ENCODE measurements at regions not wholly inside any gene's neighbourhood (a gene's known extent, or its start where the extent isn't known, plus 50 kb on each side); places are given as distances from the start of the nearest gene placed in this dataset.

DNA sequence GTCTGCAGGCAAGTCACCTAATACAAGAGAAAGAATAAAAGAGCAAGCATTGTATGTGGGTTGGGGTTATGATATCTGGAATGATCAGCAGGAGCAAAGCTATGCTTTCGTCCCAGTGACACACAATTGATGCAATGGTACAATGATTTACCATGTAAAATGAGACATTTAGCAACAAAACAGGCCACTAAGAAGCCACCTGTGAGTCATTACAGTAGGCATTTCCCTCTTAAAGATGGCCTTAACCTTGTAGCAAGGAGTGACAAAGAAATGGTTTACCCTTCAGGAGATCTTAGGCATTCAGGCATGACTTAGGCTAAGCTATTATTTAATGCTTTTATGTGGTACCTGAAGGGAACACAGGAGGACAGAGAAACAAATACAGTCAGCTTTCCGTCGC lies 373.3 kb upstream of the RBMS3 start:
- WGBS (ENCODE audit: insufficient coverage, insufficient read length) = no CpG with 5 or more reads among the region's 3 CpGs
- no peak for DNase-seq (ENCODE audit: low read depth, low spot score)

DNA sequence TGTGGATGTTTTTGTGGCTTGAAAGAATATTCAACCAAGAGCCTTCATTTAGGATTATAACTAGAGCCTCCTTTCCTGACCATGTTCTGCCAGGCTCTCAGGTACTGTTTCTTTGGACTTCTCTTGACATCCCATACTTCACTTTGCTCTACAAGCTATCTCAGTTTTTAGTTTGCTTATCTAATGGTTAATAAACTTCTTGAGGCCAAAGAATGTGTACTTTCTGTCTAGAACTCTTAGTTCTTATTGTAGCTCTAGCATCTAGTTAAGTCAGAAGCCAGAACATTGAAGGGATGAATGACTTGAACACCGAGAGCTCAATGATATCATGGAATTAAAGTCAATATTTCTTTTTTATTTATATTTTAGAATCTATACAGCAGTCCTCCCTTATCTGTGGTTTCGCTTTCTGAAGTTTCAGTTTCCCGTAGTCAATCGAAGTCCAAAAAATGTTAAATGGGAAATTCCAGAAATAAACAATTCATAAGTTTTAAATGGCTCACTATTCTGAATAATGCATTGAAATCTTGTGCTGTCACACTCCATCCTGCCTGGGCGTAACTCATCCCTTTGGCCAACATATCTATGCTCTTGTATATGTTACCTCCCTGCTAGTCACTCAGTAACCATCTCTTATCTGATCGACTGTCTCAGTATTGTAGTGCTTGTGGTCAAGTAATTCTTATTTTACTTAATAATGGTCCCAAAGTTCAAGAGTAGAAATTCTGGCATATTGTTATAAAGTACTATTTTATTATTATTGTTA lies 368.6 kb upstream of the RBMS3 start:
- Histone ChIP-seq H3K9me3 (ENCODE audit: control insufficient read depth, insufficient read depth, low read length) (no peaks in the 10 kb centered on the region), H3K27me3 (ENCODE audit: control insufficient read depth, insufficient read depth, low read length) (no peaks in the 10 kb centered on the region), H3K27ac (ENCODE audit: low read length) (no peak overlapping the region), H3K36me3 (ENCODE audit: control insufficient read depth, insufficient read depth, low read length) (no peaks in the 10 kb centered on the region), H3K4me1 (ENCODE audit: control insufficient read depth, insufficient read depth, low read length) (no peaks in the 10 kb centered on the region), H3K4me3 (ENCODE audit: low read length) (no peak overlapping the region)
- no CpG with 5 or more reads among the region's 6 CpGs for WGBS (ENCODE audit: insufficient coverage, insufficient read length)
- no peak for DNase-seq (ENCODE audit: low read depth, low spot score)

More for the DNA sequence above, 373.3 kb upstream of the RBMS3 start:
- Histone ChIP-seq H3K27ac (ENCODE audit: low read length) (no peak overlapping the region), H3K9me3 (ENCODE audit: control insufficient read depth, insufficient read depth, low read length) (no peaks in the 10 kb centered on the region), H3K27me3 (ENCODE audit: control insufficient read depth, insufficient read depth, low read length) (no peaks in the 10 kb centered on the region), H3K36me3 (ENCODE audit: control insufficient read depth, insufficient read depth, low read length) (no peaks in the 10 kb centered on the region), H3K4me1 (ENCODE audit: control insufficient read depth, insufficient read depth, low read length) (no peaks in the 10 kb centered on the region), H3K4me3 (ENCODE audit: low read length) (no peak overlapping the region)

DNA sequence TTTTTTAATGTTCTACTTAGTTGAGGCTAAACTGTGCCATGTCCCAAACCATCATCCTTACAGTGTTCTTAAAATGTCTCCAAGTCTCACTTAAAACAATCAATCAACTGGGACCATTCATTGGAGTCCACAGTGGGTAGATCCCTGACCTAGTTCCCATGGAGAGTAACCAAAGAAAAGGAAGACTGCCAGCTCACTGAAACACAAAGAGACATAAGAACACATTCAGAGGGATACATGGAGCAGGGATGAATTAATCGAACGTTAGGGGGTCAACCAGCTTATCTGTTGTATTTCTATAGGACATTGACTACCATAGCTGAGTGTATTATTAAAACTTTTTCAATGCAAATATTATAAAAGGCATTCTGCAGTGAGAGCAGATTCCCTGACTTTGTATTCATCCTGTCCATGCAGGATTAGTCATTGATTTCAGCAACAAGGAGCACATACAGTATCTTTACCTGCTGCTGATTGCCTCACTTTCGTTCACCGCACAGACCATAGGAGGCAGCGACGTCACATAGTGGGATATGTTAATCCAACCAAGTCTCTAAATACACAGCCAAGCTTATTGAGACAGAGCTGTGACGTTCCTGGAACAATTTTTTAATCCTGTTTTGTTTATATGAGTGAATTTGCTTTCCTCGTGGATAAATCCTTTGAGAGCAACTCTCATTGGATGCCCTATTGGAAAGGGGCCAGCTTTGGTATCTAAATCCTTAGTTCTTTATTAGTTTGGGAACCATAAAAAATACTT lies 364.9 kb upstream of the RBMS3 start:
- no CpG with 5 or more reads among the region's 8 CpGs for WGBS (ENCODE audit: insufficient coverage, insufficient read length)
- Histone ChIP-seq H3K4me1 (ENCODE audit: control insufficient read depth, insufficient read depth, low read length) (no peaks in the 10 kb centered on the region), H3K27ac (ENCODE audit: low read length) (no peak overlapping the region), H3K9me3 (ENCODE audit: control insufficient read depth, insufficient read depth, low read length) (no peaks in the 10 kb centered on the region), H3K27me3 (ENCODE audit: control insufficient read depth, insufficient read depth, low read length) (no peaks in the 10 kb centered on the region), H3K4me3 (ENCODE audit: low read length) (no peak overlapping the region), H3K36me3 (ENCODE audit: control insufficient read depth, insufficient read depth, low read length) (no peaks in the 10 kb centered on the region)
- no peak for DNase-seq (ENCODE audit: low read depth, low spot score)

DNA sequence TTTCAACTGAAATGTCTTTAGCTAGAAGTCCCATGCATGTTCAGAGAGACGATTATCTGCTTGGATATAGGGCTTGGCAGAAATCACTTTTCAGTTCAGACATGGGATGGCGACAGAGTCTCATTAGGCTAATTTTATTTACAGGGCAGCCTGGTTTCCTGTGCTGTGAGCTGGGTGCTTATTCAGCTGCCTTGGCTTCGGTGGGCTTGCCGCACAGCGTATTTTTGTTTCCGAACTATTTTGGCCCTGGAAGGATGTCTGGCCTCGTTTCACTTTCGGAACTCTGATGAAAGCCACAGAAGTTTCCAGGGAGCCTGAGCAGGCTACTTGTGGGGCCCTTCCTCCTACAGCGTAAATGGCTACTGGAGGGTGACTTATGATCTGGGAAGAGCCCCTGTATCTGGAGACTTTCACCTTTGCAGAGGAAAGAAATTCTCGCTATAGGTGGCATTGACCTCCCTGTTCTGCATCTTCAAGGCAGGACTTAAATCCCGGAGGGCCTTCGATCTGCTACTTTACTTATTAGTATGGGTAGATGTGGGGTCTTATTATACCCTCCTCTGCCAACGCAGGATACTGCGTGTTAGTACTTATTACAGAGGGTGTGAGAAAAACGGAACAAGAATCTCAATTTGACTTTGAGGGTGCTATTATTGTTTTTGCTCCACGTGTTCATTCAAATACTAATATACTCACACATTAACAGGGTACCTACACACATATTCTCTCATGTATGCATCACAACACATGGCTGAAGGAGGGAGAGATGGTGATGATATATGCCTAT lies 364.0 kb upstream of the RBMS3 start:
- no CpG with 5 or more reads among the region's 16 CpGs for WGBS (ENCODE audit: insufficient coverage, insufficient read length)
- H3K27me3 ChIP-seq (ENCODE audit: control insufficient read depth, insufficient read depth, low read length) = no peaks in the 10 kb centered on the region
- no peak overlapping the region for H3K27ac ChIP-seq (ENCODE audit: low read length)
- no peaks in the 10 kb centered on the region for H3K36me3 ChIP-seq (ENCODE audit: control insufficient read depth, insufficient read depth, low read length)
- no peak for DNase-seq (ENCODE audit: low read depth, low spot score)
- no peak overlapping the region for H3K4me3 ChIP-seq (ENCODE audit: low read length)
- no peaks in the 10 kb centered on the region for H3K9me3 ChIP-seq (ENCODE audit: control insufficient read depth, insufficient read depth, low read length)
- H3K4me1 ChIP-seq (ENCODE audit: control insufficient read depth, insufficient read depth, low read length) = no peaks in the 10 kb centered on the region

DNA sequence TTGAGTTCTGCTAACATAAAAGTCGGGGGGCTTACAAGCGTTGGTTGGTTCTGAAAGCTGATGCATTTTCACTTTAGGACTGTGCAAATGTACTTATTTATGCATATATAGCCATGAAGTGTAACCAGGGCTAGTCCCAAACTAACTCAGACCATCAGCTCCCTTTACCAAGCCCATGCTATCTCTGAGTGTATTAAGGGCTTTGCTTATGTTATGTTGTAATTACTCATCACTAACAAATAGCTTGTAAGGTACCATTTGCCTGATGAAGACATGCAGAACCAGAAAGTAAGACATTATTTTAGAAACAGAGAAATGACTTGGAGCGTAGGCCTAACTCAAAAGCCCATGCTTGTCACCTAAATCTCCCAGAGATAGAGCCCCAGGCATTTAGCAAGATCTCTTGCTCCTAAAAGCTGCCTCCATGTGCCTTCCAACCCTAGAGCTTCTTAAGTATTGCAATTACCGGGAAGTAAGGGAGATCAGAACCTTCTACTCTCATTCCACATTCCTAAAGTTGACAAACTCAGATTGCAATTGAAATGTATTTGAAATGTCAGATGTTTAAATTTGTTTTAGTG lies 362.9 kb upstream of the RBMS3 start:
- no peak overlapping the region for H3K4me3 ChIP-seq (ENCODE audit: low read length)
- H3K9me3 ChIP-seq (ENCODE audit: control insufficient read depth, insufficient read depth, low read length) = no peaks in the 10 kb centered on the region
- WGBS (ENCODE audit: insufficient coverage, insufficient read length) = no CpG with 5 or more reads among the region's 4 CpGs

DNA sequence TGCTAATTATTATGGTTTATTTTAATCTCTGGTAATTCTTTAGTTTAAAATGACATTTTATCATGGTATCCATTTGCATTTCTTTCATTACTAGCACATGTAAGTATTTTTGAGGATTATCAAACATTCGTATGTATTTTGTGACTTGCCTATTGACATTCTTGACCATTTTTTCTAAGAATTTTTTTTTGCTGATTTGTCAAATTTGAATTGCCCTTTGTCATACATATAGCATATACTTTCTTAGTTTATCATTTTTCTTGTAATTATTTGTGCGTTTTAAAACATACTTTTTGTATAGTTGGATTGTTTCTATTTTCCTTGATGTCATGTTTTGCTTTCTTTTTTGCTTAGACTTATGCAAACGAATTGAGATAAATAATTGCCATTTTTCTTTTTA lies 358.5 kb upstream of the RBMS3 start:
- Histone ChIP-seq H3K27me3 (ENCODE audit: control insufficient read depth, insufficient read depth, low read length) (no peaks in the 10 kb centered on the region), H3K4me3 (ENCODE audit: low read length) (no peak overlapping the region), H3K4me1 (ENCODE audit: control insufficient read depth, insufficient read depth, low read length) (no peaks in the 10 kb centered on the region), H3K27ac (ENCODE audit: low read length) (no peak overlapping the region), H3K9me3 (ENCODE audit: control insufficient read depth, insufficient read depth, low read length) (no peaks in the 10 kb centered on the region), H3K36me3 (ENCODE audit: control insufficient read depth, insufficient read depth, low read length) (no peaks in the 10 kb centered on the region)
- no peak for DNase-seq (ENCODE audit: low read depth, low spot score)
- no CpG with 5 or more reads among the region's 3 CpGs for WGBS (ENCODE audit: insufficient coverage, insufficient read length)

More for the DNA sequence above, 362.9 kb upstream of the RBMS3 start:
- no peak for DNase-seq (ENCODE audit: low read depth, low spot score)
- H3K27me3 ChIP-seq (ENCODE audit: control insufficient read depth, insufficient read depth, low read length) = no peaks in the 10 kb centered on the region
- H3K4me1 ChIP-seq (ENCODE audit: control insufficient read depth, insufficient read depth, low read length) = no peaks in the 10 kb centered on the region
- H3K36me3 ChIP-seq (ENCODE audit: control insufficient read depth, insufficient read depth, low read length) = no peaks in the 10 kb centered on the region
- no peak overlapping the region for H3K27ac ChIP-seq (ENCODE audit: low read length)

DNA sequence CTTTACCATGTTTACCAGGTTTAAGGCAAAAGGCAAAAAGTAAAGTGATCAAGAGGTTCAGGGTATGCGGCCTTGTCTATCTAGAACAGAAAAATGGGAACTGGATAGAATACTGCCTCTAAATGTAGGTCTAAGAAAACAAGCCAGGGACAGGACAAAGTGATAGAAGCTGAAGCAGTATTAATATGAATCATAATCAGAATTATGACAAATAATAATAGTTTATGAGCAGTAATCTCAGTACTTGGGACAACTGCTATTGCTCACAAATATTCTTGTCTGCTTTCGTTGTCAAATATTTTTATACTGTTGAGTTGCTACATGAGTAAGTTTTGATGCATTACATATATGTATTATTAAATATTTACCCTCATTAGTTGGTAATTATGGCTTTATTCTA lies 356.9 kb upstream of the RBMS3 start:
- H3K4me1 ChIP-seq (ENCODE audit: control insufficient read depth, insufficient read depth, low read length) = no peaks in the 10 kb centered on the region
- no peaks in the 10 kb centered on the region for H3K9me3 ChIP-seq (ENCODE audit: control insufficient read depth, insufficient read depth, low read length)
- H3K4me3 ChIP-seq (ENCODE audit: low read length) = no peak overlapping the region
- no peak overlapping the region for H3K27ac ChIP-seq (ENCODE audit: low read length)
- DNase-seq (ENCODE audit: low read depth, low spot score) = no peak
- H3K36me3 ChIP-seq (ENCODE audit: control insufficient read depth, insufficient read depth, low read length) = no peaks in the 10 kb centered on the region
- WGBS (ENCODE audit: insufficient coverage, insufficient read length) = no CpG with 5 or more reads among the region's 2 CpGs
- no peaks in the 10 kb centered on the region for H3K27me3 ChIP-seq (ENCODE audit: control insufficient read depth, insufficient read depth, low read length)

DNA sequence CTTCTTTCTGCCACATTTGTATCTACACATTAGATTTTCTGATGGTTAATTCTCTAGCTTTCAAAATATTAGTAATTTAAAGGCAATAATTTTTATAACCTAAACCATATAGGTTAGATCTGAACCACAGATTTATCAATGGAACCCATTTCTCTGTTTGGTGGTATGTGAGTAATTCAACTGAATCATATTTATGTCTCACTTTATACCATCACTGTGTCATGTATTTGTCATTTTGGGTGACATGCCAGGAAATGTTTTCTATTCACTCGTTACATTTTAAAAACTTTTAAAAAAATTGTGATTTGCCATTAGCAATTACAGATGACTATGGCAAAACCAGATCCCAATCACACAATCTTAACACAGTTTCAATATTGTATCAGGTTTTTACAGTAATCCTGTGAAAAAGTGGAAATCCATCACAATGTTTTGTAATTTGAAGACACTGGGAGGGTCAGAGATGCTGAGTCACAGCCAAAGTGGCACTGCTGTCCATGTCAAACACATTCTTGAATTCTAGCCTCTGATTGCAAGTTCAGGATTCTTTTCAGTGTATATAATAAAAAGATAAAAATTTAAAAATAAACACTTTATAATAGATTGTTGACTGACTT lies 356.0 kb upstream of the RBMS3 start:
- no peak for DNase-seq (ENCODE audit: low read depth, low spot score)
- WGBS (ENCODE audit: insufficient coverage, insufficient read length) = no CpG with 5 or more reads among the region's 1 CpG
- H3K9me3 ChIP-seq (ENCODE audit: control insufficient read depth, insufficient read depth, low read length) = no peaks in the 10 kb centered on the region
- H3K27me3 ChIP-seq (ENCODE audit: control insufficient read depth, insufficient read depth, low read length) = no peaks in the 10 kb centered on the region
- H3K4me3 ChIP-seq (ENCODE audit: low read length) = no peak overlapping the region
- H3K4me1 ChIP-seq (ENCODE audit: control insufficient read depth, insufficient read depth, low read length) = no peaks in the 10 kb centered on the region
- no peaks in the 10 kb centered on the region for H3K36me3 ChIP-seq (ENCODE audit: control insufficient read depth, insufficient read depth, low read length)
- no peak overlapping the region for H3K27ac ChIP-seq (ENCODE audit: low read length)

DNA sequence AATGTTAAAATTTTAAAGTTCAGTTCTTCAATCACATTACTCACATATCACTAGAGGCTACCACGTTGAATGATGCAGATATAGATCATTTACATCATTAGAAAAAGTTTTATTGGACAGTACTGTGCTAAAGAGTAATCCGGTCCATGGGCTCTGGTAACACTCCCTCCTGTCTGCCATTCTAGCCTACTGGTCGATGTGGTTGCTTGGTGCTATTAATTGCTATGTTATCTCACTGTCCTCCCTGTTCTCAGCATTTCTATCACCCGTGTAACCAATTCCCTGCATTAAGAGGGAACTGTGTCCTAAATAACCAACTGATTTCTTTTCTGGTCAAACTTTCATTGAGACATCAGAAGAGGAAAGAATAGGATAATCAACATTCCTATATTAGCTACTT lies 347.5 kb upstream of the RBMS3 start:
- no CpG with 5 or more reads among the region's 4 CpGs for WGBS (ENCODE audit: insufficient coverage, insufficient read length)
- no peak for DNase-seq (ENCODE audit: low read depth, low spot score)

More for the DNA sequence above, 347.5 kb upstream of the RBMS3 start:
- Histone ChIP-seq H3K27ac (ENCODE audit: low read length) (no peak overlapping the region), H3K27me3 (ENCODE audit: control insufficient read depth, insufficient read depth, low read length) (no peaks in the 10 kb centered on the region), H3K4me1 (ENCODE audit: control insufficient read depth, insufficient read depth, low read length) (no peaks in the 10 kb centered on the region), H3K4me3 (ENCODE audit: low read length) (no peak overlapping the region), H3K9me3 (ENCODE audit: control insufficient read depth, insufficient read depth, low read length) (no peaks in the 10 kb centered on the region), H3K36me3 (ENCODE audit: control insufficient read depth, insufficient read depth, low read length) (no peaks in the 10 kb centered on the region)

Data from iPS DF 6.9 (cell line).